ENCODE measurements at regions not wholly inside any gene's neighbourhood (a gene's known extent, or its start where the extent isn't known, plus 50 kb on each side); places are given as distances from the start of the nearest gene placed in this dataset.

- Mint-ChIP-seq H3K27me3 (ENCODE audit: insufficient read depth, unreplicated experiment) (peaks cover 12% of the 10 kb centered on the region), H3K4me3 (ENCODE audit: unreplicated experiment) (no peak overlapping the region), H3K9me3 (ENCODE audit: unreplicated experiment) (no peaks in the 10 kb centered on the region), H3K27ac (ENCODE audit: unreplicated experiment) (no peak overlapping the region), H3K4me1 (ENCODE audit: low read depth, unreplicated experiment) (no peaks in the 10 kb centered on the region), H3K36me3 (ENCODE audit: insufficient read depth, unreplicated experiment) (no peaks in the 10 kb centered on the region)
- intact Hi-C loops (cut with micrococcal nuclease; ENCODE audit: unreplicated experiment), result no loop called here
- Histone ChIP-seq H3K9me3 (no peaks in the 10 kb centered on the region), H3K27me3 (replicated peaks; ENCODE audit: control insufficient read depth, insufficient read depth, low read length) (no peaks in the 10 kb centered on the region), H3K4me3 (ENCODE audit: low read depth, low read length) (no peak overlapping the region), H3K4me1 (no peaks in the 10 kb centered on the region), H3K36me3 (ENCODE audit: control insufficient read depth, insufficient read depth, low read length) (no peaks in the 10 kb centered on the region)
- DNase-seq, result no peak
- no TSS peak for BruUV-seq (replicated peaks)
- ChIA-PET CTCF (no interaction called here), POLR2A (no interaction called here)
- TF ChIP-seq CTCF (IDR thresholded peaks at IDR 0.05; ENCODE audit: insufficient read depth in 1 of 2, low read depth in 1 of 2, low read length in 1 of 2, severe bottlenecking in 1 of 2, unreplicated experiment in 1 of 2), result no peak
Observed at GRCh38 chr9:17854487-17854886, 275.6 kb downstream of the SH3GL2 start.

GRCh38 chr9:17856995-17857394 is 278.1 kb downstream of the SH3GL2 start:
- peaks cover 12% of the 10 kb centered on the region for H3K27me3 Mint-ChIP-seq (ENCODE audit: insufficient read depth, unreplicated experiment)
- no peaks in the 10 kb centered on the region for H3K36me3 ChIP-seq (ENCODE audit: control insufficient read depth, insufficient read depth, low read length)
- H3K4me1 ChIP-seq, result no peaks in the 10 kb centered on the region
- ChIA-PET CTCF (no interaction called here), POLR2A (no interaction called here)
- H3K9me3 ChIP-seq, result no peaks in the 10 kb centered on the region
- no TSS peak for BruUV-seq (replicated peaks)
- no peak overlapping the region for H3K4me3 Mint-ChIP-seq (ENCODE audit: unreplicated experiment)
- no peaks in the 10 kb centered on the region for H3K9me3 Mint-ChIP-seq (ENCODE audit: unreplicated experiment)
- no peaks in the 10 kb centered on the region for H3K27me3 ChIP-seq (replicated peaks; ENCODE audit: control insufficient read depth, insufficient read depth, low read length)
- H3K36me3 Mint-ChIP-seq (ENCODE audit: insufficient read depth, unreplicated experiment), result no peaks in the 10 kb centered on the region
- no peak for DNase-seq
- H3K4me1 Mint-ChIP-seq (ENCODE audit: low read depth, unreplicated experiment), result no peaks in the 10 kb centered on the region
- H3K27ac Mint-ChIP-seq (ENCODE audit: unreplicated experiment), result no peak overlapping the region
- TF ChIP-seq CTCF (IDR thresholded peaks at IDR 0.05; ENCODE audit: insufficient read depth in 1 of 2, low read depth in 1 of 2, low read length in 1 of 2, severe bottlenecking in 1 of 2, unreplicated experiment in 1 of 2), result no peak
- no peak overlapping the region for H3K4me3 ChIP-seq (ENCODE audit: low read depth, low read length)
- intact Hi-C loops (cut with micrococcal nuclease; ENCODE audit: unreplicated experiment), result no loop called here

GRCh38 chr9:17859228-17859627 is 280.4 kb downstream of the SH3GL2 start:
- no peak for DNase-seq
- intact Hi-C loops (cut with micrococcal nuclease; ENCODE audit: unreplicated experiment), result no loop called here
- H3K36me3 Mint-ChIP-seq (ENCODE audit: insufficient read depth, unreplicated experiment), result no peaks in the 10 kb centered on the region
- no peaks in the 10 kb centered on the region for H3K9me3 ChIP-seq
- no peak overlapping the region for H3K4me3 ChIP-seq (ENCODE audit: low read depth, low read length)
- H3K4me3 Mint-ChIP-seq (ENCODE audit: unreplicated experiment), result no peak overlapping the region
- H3K27ac Mint-ChIP-seq (ENCODE audit: unreplicated experiment), result no peak overlapping the region
- H3K4me1 ChIP-seq, result no peaks in the 10 kb centered on the region
- TF ChIP-seq CTCF (IDR thresholded peaks at IDR 0.05; ENCODE audit: insufficient read depth in 1 of 2, low read depth in 1 of 2, low read length in 1 of 2, severe bottlenecking in 1 of 2, unreplicated experiment in 1 of 2), result no peak
- H3K27me3 Mint-ChIP-seq (ENCODE audit: insufficient read depth, unreplicated experiment), result peaks cover 12% of the 10 kb centered on the region
- no peaks in the 10 kb centered on the region for H3K36me3 ChIP-seq (ENCODE audit: control insufficient read depth, insufficient read depth, low read length)
- no peaks in the 10 kb centered on the region for H3K4me1 Mint-ChIP-seq (ENCODE audit: low read depth, unreplicated experiment)
- POLR2A ChIA-PET, result no interaction called here
- H3K9me3 Mint-ChIP-seq (ENCODE audit: unreplicated experiment), result no peaks in the 10 kb centered on the region
- no peaks in the 10 kb centered on the region for H3K27me3 ChIP-seq (replicated peaks; ENCODE audit: control insufficient read depth, insufficient read depth, low read length)
- CTCF ChIA-PET, result no interaction called here
- BruUV-seq (replicated peaks), result no TSS peak
